GM21390 (cell line): ENCODE measurements at regions not wholly inside any gene's neighbourhood (a gene's known extent, or its start where the extent isn't known, plus 50 kb on each side); places are given as distances from the start of the nearest gene placed in this dataset.
"Not testable (repeated sequence)": the region's sequence is repeated elsewhere in the genome, so short reads cannot be mapped to it uniquely, and the experiment has no call there.

ENCODE experiments used
- ATAC-seq: cut with Tn5 transposase; IDR thresholded peaks from one replicate; pipeline ENCODE4 v1.9.1; 2021; ENCODE audit not compliant: unreplicated experiment

GRCh38 chr5:42868417-42868816 lies 56.7 kb upstream of the SELENOP start:
- ATAC-seq = not testable (repeated sequence)

- ATAC-seq = not testable (repeated sequence)
Observed at GRCh38 chr5:42864749-42865148, 53.1 kb upstream of the SELENOP start.
